SU-DHL-6 (cell line): ENCODE measurements at regions not wholly inside any gene's neighbourhood (a gene's known extent, or its start where the extent isn't known, plus 50 kb on each side); places are given as distances from the start of the nearest gene placed in this dataset.

ENCODE experiments used
- EZH2phosphoT487 ChIP-seq: fragments of 200-600 bp; sonication (generic), shearing (Covaris generic); conservative IDR thresholded peaks from 2 replicates; pipeline ENCODE4 v1.6.1; 2018; ENCODE audit warnings: mild to moderate bottlenecking, antibody characterized with exemption, low read length, moderate library complexity, mixed read lengths
- TF ChIP-seq, protein P1 (sequence below): fragments of 200-600 bp; sonication (generic); IDR thresholded peaks from one replicate; pipeline ENCODE4 v1.5.1; 2017; ENCODE audit warnings: antibody characterized with exemption, mild to moderate bottlenecking, low read length, moderate library complexity; ENCODE audit not compliant: insufficient read depth, poor library complexity, severe bottlenecking

DNA sequence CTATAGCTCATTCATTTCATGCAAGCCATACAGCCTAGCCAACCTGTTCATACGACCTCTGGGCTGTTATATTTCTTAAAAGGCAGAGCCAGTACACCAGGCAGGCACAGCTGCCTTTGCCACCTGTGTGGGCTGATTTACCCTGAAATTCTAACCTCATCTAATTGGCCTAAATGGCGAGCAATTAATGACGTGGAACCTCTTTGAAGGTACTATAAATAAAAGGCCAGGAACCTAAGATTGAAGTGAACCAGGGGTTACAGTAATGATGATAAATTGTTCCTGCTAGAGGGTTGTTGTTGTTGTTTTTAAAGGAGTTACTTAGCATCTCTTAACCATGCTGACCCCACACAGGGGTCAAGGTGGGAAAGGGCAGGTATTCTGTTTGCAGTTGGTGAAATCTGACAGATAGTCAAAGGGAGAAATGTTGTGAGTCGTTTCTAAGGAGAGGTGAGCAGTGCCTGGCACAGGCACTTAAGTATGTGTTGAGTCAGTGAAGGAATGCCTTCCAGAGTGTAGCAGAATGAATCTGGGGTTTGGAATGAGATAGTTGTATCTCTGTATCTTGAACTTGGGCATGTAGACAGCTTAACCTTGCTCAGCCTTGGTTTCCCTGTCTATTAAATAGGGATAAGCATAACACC lies 213.5 kb upstream of the NAV2 start:
- TF ChIP-seq, protein P1, sequence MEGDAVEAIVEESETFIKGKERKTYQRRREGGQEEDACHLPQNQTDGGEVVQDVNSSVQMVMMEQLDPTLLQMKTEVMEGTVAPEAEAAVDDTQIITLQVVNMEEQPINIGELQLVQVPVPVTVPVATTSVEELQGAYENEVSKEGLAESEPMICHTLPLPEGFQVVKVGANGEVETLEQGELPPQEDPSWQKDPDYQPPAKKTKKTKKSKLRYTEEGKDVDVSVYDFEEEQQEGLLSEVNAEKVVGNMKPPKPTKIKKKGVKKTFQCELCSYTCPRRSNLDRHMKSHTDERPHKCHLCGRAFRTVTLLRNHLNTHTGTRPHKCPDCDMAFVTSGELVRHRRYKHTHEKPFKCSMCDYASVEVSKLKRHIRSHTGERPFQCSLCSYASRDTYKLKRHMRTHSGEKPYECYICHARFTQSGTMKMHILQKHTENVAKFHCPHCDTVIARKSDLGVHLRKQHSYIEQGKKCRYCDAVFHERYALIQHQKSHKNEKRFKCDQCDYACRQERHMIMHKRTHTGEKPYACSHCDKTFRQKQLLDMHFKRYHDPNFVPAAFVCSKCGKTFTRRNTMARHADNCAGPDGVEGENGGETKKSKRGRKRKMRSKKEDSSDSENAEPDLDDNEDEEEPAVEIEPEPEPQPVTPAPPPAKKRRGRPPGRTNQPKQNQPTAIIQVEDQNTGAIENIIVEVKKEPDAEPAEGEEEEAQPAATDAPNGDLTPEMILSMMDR = no peak
- no peak for TF ChIP-seq EZH2phosphoT487
